Mesenchymal stem cell (in vitro differentiated cells and primary cell): ENCODE measurements at regions not wholly inside any gene's neighbourhood (a gene's known extent, or its start where the extent isn't known, plus 50 kb on each side); places are given as distances from the start of the nearest gene placed in this dataset. TPM values are rescaled to one million over a fixed set of nuclear protein-coding genes. Genes with fewer than 3 reads are reported as not detected.
"Not testable (repeated sequence)": the region's sequence is repeated elsewhere in the genome, so short reads cannot be mapped to it uniquely, and the experiment has no call there.

Experiments used
- DNase-seq: peaks from one replicate; pipeline ENCODE4 v3.0.0-alpha.2; 2013
- H2AFZ ChIP-seq: one replicate; pipeline ENCODE4 v1.6.1; 2013; ENCODE audit warnings: low read depth, mild to moderate bottlenecking, control low read depth, inconsistent platforms, low read length, moderate library complexity
- H2AK5ac ChIP-seq: 2 replicates; pipeline ENCODE4 v1.6.1; 2013; ENCODE audit warnings: low read length, moderate library complexity, mild to moderate bottlenecking, inconsistent platforms; ENCODE audit not compliant: severe bottlenecking
- H2BK120ac ChIP-seq: one replicate; pipeline ENCODE4 v1.6.1; 2013; ENCODE audit warnings: low read depth, mild to moderate bottlenecking, inconsistent platforms, low read length, moderate library complexity
- H2BK12ac ChIP-seq, 2 experiments: one replicate each; pipeline ENCODE4 v1.6.1; 2013; ENCODE audit warnings: inconsistent platforms in 2 of 2, low read length in 2 of 2, mild to moderate bottlenecking in 2 of 2, moderate library complexity in 2 of 2, control low read depth in 1 of 2
- H2BK15ac ChIP-seq: one replicate; pipeline ENCODE4 v1.6.1; 2013; ENCODE audit warnings: mild to moderate bottlenecking, low read depth, inconsistent platforms; ENCODE audit not compliant: poor library complexity, severe bottlenecking
- H2BK5ac ChIP-seq: 2 replicates; pipeline ENCODE4 v1.6.1; 2013; ENCODE audit warnings: low read depth, mild to moderate bottlenecking, low read length, control low read depth, inconsistent platforms; ENCODE audit not compliant: poor library complexity, severe bottlenecking
- H3K14ac ChIP-seq, 2 experiments: one replicate each; pipeline ENCODE4 v1.6.1; 2013; ENCODE audit warnings: inconsistent platforms in 2 of 2, low read length in 2 of 2, control low read depth in 1 of 2, mild to moderate bottlenecking in 1 of 2, moderate library complexity in 1 of 2
- H3K18ac ChIP-seq, 2 experiments: one replicate each; pipeline ENCODE4 v1.6.1; 2013; ENCODE audit warnings: inconsistent platforms in 2 of 2, low read length in 2 of 2, control low read depth in 1 of 2, low read depth in 1 of 2, mild to moderate bottlenecking in 1 of 2
- H3K23ac ChIP-seq, 2 experiments: one replicate each; pipeline ENCODE4 v1.6.1; 2013; ENCODE audit warnings: inconsistent platforms in 2 of 2, low read length in 2 of 2, mild to moderate bottlenecking in 2 of 2, moderate library complexity in 2 of 2, control low read depth in 1 of 2
- H3K27ac ChIP-seq: 2 replicates; pipeline ENCODE4 v1.5.1; 2013; ENCODE audit warnings: mild to moderate bottlenecking, moderate library complexity, low read length, control low read depth, inconsistent platforms; ENCODE audit not compliant: poor library complexity, severe bottlenecking
- H3K27me3 ChIP-seq, 2 experiments: 2 replicates each; pipeline versions ENCODE4 v1.6.1 to v1.7.0; 2013; ENCODE audit warnings: low read length in 2 of 2, mild to moderate bottlenecking in 2 of 2, moderate library complexity in 2 of 2, control low read depth in 1 of 2, inconsistent platforms in 1 of 2; ENCODE audit not compliant: control insufficient read depth in 1 of 2, insufficient read depth in 1 of 2
- H3K36me3 ChIP-seq, 2 experiments: 2 replicates each; pipeline versions ENCODE4 v1.6.1 to v1.7.0; 2013; ENCODE audit warnings: low read length in 2 of 2, control low read depth in 1 of 2, inconsistent platforms in 1 of 2, low read depth in 1 of 2, mild to moderate bottlenecking in 1 of 2; ENCODE audit not compliant: insufficient read depth in 2 of 2, control insufficient read depth in 1 of 2
- H3K4ac ChIP-seq, 2 experiments: one replicate each; pipeline ENCODE4 v1.6.1; 2013; ENCODE audit warnings: inconsistent platforms in 2 of 2, low read length in 2 of 2, mild to moderate bottlenecking in 2 of 2, moderate library complexity in 2 of 2, control low read depth in 1 of 2, low read depth in 1 of 2
- H3K4me1 ChIP-seq: 2 replicates; pipeline ENCODE4 v1.6.1; 2013; ENCODE audit warnings: low read depth, low read length, control low read depth; ENCODE audit not compliant: control insufficient read depth, insufficient read depth
- H3K4me2 ChIP-seq: 2 replicates; pipeline ENCODE4 v1.6.1; 2013; ENCODE audit warnings: low read length, mild to moderate bottlenecking, inconsistent platforms; ENCODE audit not compliant: poor library complexity, severe bottlenecking
- H3K4me3 ChIP-seq, 2 experiments: 2 replicates each; pipeline versions ENCODE4 v1.5.1 to v1.7.0; 2013; ENCODE audit warnings: low read length in 2 of 2, mild to moderate bottlenecking in 2 of 2, control low read depth in 1 of 2, low read depth in 1 of 2; ENCODE audit not compliant: insufficient read depth in 1 of 2
- H3K79me1 ChIP-seq: replicated peaks from 2 replicates; pipeline ENCODE4 v1.6.1; 2013; ENCODE audit warnings: mild to moderate bottlenecking, control low read depth, low read length, inconsistent platforms; ENCODE audit not compliant: poor library complexity, severe bottlenecking
- H3K9ac ChIP-seq: 2 replicates; pipeline ENCODE4 v1.7.0; 2013; ENCODE audit warnings: mild to moderate bottlenecking, low read length, moderate library complexity
- H3K9me3 ChIP-seq: 2 replicates; pipeline ENCODE4 v1.7.0; 2013; ENCODE audit warnings: mild to moderate bottlenecking, low read length; ENCODE audit not compliant: control insufficient read depth
- H4K8ac ChIP-seq: one replicate; pipeline ENCODE4 v1.6.1; 2013; ENCODE audit warnings: inconsistent platforms, mild to moderate bottlenecking, low read length, moderate library complexity
- H4K91ac ChIP-seq: one replicate; pipeline ENCODE4 v1.6.1; 2013; ENCODE audit warnings: mild to moderate bottlenecking, low read length, inconsistent platforms
- WGBS: methylation state at CpG from one replicate; pipeline ENCODE4 v1.1.7; 2013; ENCODE audit warnings: mixed read lengths; 5-methylcytosine and 5-hydroxymethylcytosine counted together
- small RNA-seq: library from polyadenylated mRNA; stranded (forward); fragments of <200 nt; extraction: miRNeasy Mini kit (QIAGEN cat#:217004); gene quantifications from one replicate; pipeline ENCODE3, GENCODE V24; 2013; ENCODE audit warnings: low read depth

- DNase-seq, H2BK15ac ChIP-seq, H2BK120ac ChIP-seq, H3K27ac ChIP-seq, H3K4me1 ChIP-seq, H2BK12ac ChIP-seq, H3K4ac ChIP-seq, H3K79me1 ChIP-seq, H3K4me3 ChIP-seq, H4K91ac ChIP-seq, H4K8ac ChIP-seq, H3K18ac ChIP-seq, H2AFZ ChIP-seq, H3K27me3 ChIP-seq, H3K4me2 ChIP-seq, H2BK5ac ChIP-seq, H3K9ac ChIP-seq, H3K14ac ChIP-seq, H2AK5ac ChIP-seq, H3K23ac ChIP-seq, H3K36me3 ChIP-seq: not testable (repeated sequence)
- no CpG with 5 or more reads among the region's 3 CpGs for WGBS
- H3K9me3 ChIP-seq = peaks cover 21% of the 10 kb centered on the region
These were observed 499.9 kb upstream of the TPTE start for GRCh38 chr21:10021462-10021861.

- not testable (repeated sequence) for H2BK15ac ChIP-seq, H2AFZ ChIP-seq, H3K23ac ChIP-seq, H3K4ac ChIP-seq, H4K91ac ChIP-seq, H2BK120ac ChIP-seq, H3K4me2 ChIP-seq, H2BK5ac ChIP-seq, H3K14ac ChIP-seq, H3K9ac ChIP-seq, H3K4me3 ChIP-seq, H3K79me1 ChIP-seq, H2AK5ac ChIP-seq, H3K18ac ChIP-seq, H2BK12ac ChIP-seq, DNase-seq, H3K27ac ChIP-seq, H3K27me3 ChIP-seq, H3K36me3 ChIP-seq, H4K8ac ChIP-seq, H3K4me1 ChIP-seq
- peaks cover 21% of the 10 kb centered on the region for H3K9me3 ChIP-seq
- no CpG with 5 or more reads among the region's 2 CpGs for WGBS
These were observed 498.6 kb upstream of the TPTE start for GRCh38 chr21:10022745-10023144.

Small RNAs in the stretch of these regions (small RNA-seq; reads per million reads assigned to genes)
- gene AC018692.3 (not detected), gene RF00003 (1.2 reads per million), gene RF00156 (not detected), gene RN7SL52P (not detected)
